Activated naive CD8-positive, alpha-beta T cell treated with anti-CD3 and anti-CD28 coated beads, Interleukin-2, amount 10 ng/mL, durations not matched to agents 7 days and 5 days (primary cell): ENCODE measurements at regions not wholly inside any gene's neighbourhood (a gene's known extent, or its start where the extent isn't known, plus 50 kb on each side); places are given as distances from the start of the nearest gene placed in this dataset.

Experiments
- ATAC-seq: fragments of 150-1000 bp; cut with Tn5 transposase; one replicate; pipeline ENCODE4 v1.10.0; 2021; ENCODE audit warnings: low read depth, moderate library complexity
- POLR2A ChIA-PET: fragments of 350-600 bp; sonication (Branson Sonifier 250); formaldehyde crosslinking; loops from one replicate; lab custom pipeline; 2021; ENCODE audit warnings: antibody characterized with exemption; lab: Charles Lee
- DNase-seq: peaks from one replicate; pipeline ENCODE4 v3.0.0; 2021
- H3K27ac Mint-ChIP-seq: one replicate; pipeline ENCODE4 v1.8.0; 2022; ENCODE audit warnings: mild to moderate bottlenecking, mixed read lengths
- H3K27me3 Mint-ChIP-seq: one replicate; pipeline ENCODE4 v1.8.0; 2022; ENCODE audit warnings: mild to moderate bottlenecking, moderate library complexity, mixed read lengths
- H3K36me3 Mint-ChIP-seq: one replicate; pipeline ENCODE4 v1.8.0; 2021; ENCODE audit warnings: mild to moderate bottlenecking, mixed read lengths
- H3K4me1 Mint-ChIP-seq: one replicate; pipeline ENCODE4 v1.8.0; 2021; ENCODE audit warnings: mixed read lengths
- H3K4me3 Mint-ChIP-seq: one replicate; pipeline ENCODE4 v1.8.0; 2022; ENCODE audit warnings: mild to moderate bottlenecking, moderate library complexity, mixed read lengths
- H3K9me3 Mint-ChIP-seq: one replicate; pipeline ENCODE4 v1.8.0; 2021; ENCODE audit warnings: mixed read lengths

DNA sequence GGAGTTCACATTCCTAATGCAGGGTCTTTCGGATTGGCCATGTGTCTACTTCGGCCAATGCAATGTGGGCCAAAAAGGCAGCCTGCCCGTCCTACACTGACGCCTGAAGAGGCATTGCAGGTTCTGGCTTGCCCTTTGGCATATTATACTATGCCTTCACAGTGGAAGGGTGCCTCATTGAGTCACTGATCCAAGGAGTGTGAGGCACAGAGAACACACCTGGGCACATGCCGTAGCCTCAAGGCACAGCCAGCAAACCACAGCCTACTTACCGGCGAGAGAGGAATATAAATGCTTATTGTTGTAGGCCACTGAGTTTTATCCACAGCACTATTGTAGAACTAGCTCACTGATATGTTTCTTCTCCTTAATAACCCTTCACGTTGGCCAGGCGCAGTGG is 409.6 kb downstream of the GADD45G start:
- peaks cover 5% of the 10 kb centered on the region for H3K4me1 Mint-ChIP-seq
- H3K27ac Mint-ChIP-seq: no peak overlapping the region
- no peak for DNase-seq
- no peaks in the 10 kb centered on the region for H3K36me3 Mint-ChIP-seq
- H3K27me3 Mint-ChIP-seq: peaks cover 23% of the 10 kb centered on the region
- H3K4me3 Mint-ChIP-seq: no peak overlapping the region
- no peaks in the 10 kb centered on the region for H3K9me3 Mint-ChIP-seq
- ATAC-seq: no peak
- POLR2A ChIA-PET: no interaction called here

DNA sequence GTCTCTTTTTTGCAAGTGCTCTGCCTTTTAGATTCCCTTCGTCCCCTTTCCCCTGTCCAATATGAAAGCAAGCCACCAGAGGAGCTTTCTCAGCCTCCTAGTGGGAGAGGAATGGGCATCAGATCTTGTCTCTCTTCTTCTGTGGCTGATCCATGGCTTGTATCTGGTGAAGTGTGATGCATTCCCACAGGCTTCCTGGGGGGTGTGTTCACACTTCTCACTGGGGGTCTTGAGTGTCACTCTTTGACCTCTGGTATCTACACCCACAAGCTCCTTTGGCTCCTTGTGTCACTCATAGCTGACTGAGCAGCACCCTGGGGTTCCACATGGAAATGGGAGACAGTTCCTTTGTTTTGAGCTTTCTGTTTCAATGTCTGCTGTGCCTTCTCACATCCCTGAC is 411.5 kb downstream of the GADD45G start:
- ATAC-seq (no peak), DNase-seq (no peak)
- POLR2A ChIA-PET: no interaction called here
- no peak overlapping the region for H3K27ac Mint-ChIP-seq
- no peak overlapping the region for H3K4me3 Mint-ChIP-seq
- H3K27me3 Mint-ChIP-seq: peaks cover 28% of the 10 kb centered on the region
- no peaks in the 10 kb centered on the region for H3K9me3 Mint-ChIP-seq
- no peaks in the 10 kb centered on the region for H3K36me3 Mint-ChIP-seq
- peaks cover 5% of the 10 kb centered on the region for H3K4me1 Mint-ChIP-seq

GRCh38 chr9:90017679-90018078 is 412.9 kb downstream of the GADD45G start:
- H3K36me3 Mint-ChIP-seq: no peaks in the 10 kb centered on the region
- no peak for ATAC-seq
- peaks cover 5% of the 10 kb centered on the region for H3K4me1 Mint-ChIP-seq
- H3K27ac Mint-ChIP-seq: peak overlapping the region; percentile 3
- no peak overlapping the region for H3K4me3 Mint-ChIP-seq
- H3K27me3 Mint-ChIP-seq: peaks cover 35% of the 10 kb centered on the region
- peaks cover 2% of the 10 kb centered on the region for H3K9me3 Mint-ChIP-seq
- POLR2A ChIA-PET: no interaction called here
- DNase-seq: no peak

DNA sequence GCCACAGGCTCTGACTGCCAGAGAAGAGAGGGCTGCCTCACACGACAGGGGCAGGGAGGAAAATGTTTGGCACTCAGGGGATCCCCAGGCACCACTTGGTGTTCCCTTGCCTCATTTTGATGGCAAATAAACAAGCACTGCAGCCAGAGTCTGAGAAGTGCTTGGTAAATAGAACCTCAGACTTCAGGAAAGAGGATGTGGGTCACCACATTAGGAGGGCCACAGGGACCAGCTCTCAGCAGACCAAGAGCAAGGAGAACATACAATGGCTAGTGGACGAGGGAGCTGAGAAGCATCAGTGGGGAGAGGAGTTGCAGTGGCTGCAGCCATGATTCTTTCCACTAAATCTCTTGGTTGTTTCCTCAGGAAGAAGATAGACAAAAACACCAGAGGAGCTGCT is 413.9 kb downstream of the GADD45G start:
- H3K36me3 Mint-ChIP-seq: no peaks in the 10 kb centered on the region

DNA sequence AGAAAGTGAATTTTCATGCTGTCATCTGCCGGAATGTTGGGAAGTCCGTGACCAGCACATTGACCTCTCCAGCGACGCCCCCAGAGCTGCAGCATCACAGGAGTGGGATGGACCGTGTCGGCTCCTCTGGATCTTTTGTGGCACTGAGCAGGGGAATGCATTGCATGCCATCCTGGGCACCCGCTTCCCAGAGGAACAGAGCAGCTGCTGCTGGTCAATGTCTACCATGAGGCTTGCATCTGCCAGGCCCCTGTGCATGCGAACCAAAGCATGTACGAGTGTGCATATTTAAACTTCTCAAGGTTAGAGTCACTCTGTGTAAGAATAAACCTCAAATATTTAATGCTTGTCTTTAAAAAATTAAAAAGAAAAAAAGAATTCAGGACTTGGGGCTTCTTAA is 414.8 kb downstream of the GADD45G start:
- Mint-ChIP-seq H3K4me1 (peaks cover 5% of the 10 kb centered on the region), H3K36me3 (no peaks in the 10 kb centered on the region), H3K27me3 (peaks cover 36% of the 10 kb centered on the region), H3K9me3 (peaks cover 2% of the 10 kb centered on the region), H3K4me3 (no peak overlapping the region), H3K27ac (no peak overlapping the region)
- DNase-seq (no peak), ATAC-seq (no peak)
- POLR2A ChIA-PET: no interaction called here

More for the DNA sequence above, 413.9 kb downstream of the GADD45G start:
- ATAC-seq (no peak), DNase-seq (no peak)
- peaks cover 35% of the 10 kb centered on the region for H3K27me3 Mint-ChIP-seq
- H3K4me3 Mint-ChIP-seq: no peak overlapping the region
- no peak overlapping the region for H3K27ac Mint-ChIP-seq
- peaks cover 2% of the 10 kb centered on the region for H3K9me3 Mint-ChIP-seq
- H3K4me1 Mint-ChIP-seq: peaks cover 5% of the 10 kb centered on the region
- POLR2A ChIA-PET: no interaction called here

DNA sequence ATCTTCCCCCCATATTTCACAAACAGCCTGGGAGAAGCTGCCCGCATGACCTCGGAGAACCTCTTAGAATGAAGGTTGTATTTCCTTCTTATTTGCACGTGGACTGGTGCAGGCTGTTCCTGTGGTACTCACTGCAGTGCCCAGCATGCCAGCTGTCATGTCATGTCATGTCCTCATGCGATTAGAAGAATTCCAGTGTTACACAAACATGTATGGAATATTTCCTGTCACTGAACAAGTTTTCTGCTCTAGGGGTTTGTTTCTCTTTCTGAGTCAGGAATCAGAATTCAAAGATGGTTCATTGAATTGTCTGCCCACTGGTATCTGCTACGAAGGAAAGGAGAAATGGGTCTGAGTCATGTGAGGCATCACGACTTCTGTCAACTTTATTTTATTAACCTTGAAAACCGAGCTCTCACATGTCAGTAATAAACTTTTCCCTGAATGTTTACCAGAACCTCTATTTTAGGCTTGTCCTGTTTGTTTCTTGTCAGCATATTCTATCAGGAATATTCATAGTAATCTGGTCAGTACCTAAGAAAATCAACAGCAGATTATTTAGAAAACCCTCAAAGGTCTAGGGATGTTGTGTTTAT is 415.6 kb downstream of the GADD45G start:
- Mint-ChIP-seq H3K4me1 (peaks cover 5% of the 10 kb centered on the region), H3K9me3 (peaks cover 2% of the 10 kb centered on the region), H3K27ac (no peak overlapping the region), H3K4me3 (no peak overlapping the region), H3K36me3 (no peaks in the 10 kb centered on the region), H3K27me3 (peaks cover 33% of the 10 kb centered on the region)
- POLR2A ChIA-PET: no interaction called here
- DNase-seq: no peak
- ATAC-seq: no peak

DNA sequence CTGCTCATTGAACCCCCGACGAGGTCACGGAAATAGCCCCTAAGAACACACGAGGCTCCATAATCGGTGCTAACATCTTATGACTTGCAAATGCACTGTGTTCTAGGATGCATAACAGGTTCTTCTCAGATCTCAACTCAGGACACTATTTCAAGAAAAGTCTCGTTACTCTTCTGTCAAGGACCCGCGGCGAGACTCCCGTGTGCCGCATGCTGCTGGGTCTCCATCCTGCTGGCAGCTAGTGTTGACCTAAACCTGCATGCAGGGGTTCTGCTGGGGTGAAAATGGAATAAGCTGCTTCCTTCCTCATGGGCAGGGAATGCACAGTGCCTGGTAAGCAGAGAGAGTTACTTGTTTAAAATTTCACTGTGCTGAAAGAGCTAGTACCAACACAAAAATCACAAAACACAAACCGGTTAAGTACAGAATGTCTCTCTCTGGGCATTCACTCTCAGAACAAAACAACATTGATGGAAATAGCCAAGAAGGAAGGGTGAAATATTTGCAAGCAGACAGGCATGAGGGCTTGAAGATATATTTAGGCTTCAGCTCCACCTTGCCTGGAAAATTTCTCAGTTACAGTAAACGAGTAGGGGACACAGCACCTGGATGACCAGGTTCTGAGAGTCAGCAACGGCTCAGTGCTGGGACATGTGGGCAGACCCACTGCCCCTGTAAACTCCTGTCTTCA is 416.5 kb downstream of the GADD45G start:
- DNase-seq: no peak
- Mint-ChIP-seq H3K4me3 (no peak overlapping the region), H3K27me3 (peaks cover 28% of the 10 kb centered on the region), H3K27ac (no peak overlapping the region), H3K36me3 (no peaks in the 10 kb centered on the region), H3K4me1 (peaks cover 5% of the 10 kb centered on the region), H3K9me3 (peaks cover 2% of the 10 kb centered on the region)
- ATAC-seq: no peak
- POLR2A ChIA-PET: interaction anchor here (1.2 kb wide), 1 partner anchor 22 kb away, joined by 4 read pairs; no protein-coding TSS in a partner anchor

GRCh38 chr9:90022474-90022873 is 417.7 kb downstream of the GADD45G start:
- H3K4me1 Mint-ChIP-seq: peaks cover 5% of the 10 kb centered on the region
- H3K27ac Mint-ChIP-seq: no peak overlapping the region
- peaks cover 2% of the 10 kb centered on the region for H3K9me3 Mint-ChIP-seq
- no peaks in the 10 kb centered on the region for H3K36me3 Mint-ChIP-seq
- no peak for DNase-seq
- no peak overlapping the region for H3K4me3 Mint-ChIP-seq
- ATAC-seq: no peak
- H3K27me3 Mint-ChIP-seq: peaks cover 22% of the 10 kb centered on the region
- POLR2A ChIA-PET: interaction anchor here (1.2 kb wide), 1 partner anchor 23 kb away, joined by 4 read pairs; no protein-coding TSS in a partner anchor

- Mint-ChIP-seq H3K4me3 (no peak overlapping the region), H3K27me3 (peaks cover 31% of the 10 kb centered on the region), H3K9me3 (peaks cover 2% of the 10 kb centered on the region), H3K4me1 (peaks cover under 1% of the 10 kb centered on the region), H3K27ac (no peak overlapping the region), H3K36me3 (no peaks in the 10 kb centered on the region)
- DNase-seq (no peak), ATAC-seq (no peak)
- POLR2A ChIA-PET: no interaction called here
Observed at GRCh38 chr9:90023861-90024260, 419.0 kb downstream of the GADD45G start.

DNA sequence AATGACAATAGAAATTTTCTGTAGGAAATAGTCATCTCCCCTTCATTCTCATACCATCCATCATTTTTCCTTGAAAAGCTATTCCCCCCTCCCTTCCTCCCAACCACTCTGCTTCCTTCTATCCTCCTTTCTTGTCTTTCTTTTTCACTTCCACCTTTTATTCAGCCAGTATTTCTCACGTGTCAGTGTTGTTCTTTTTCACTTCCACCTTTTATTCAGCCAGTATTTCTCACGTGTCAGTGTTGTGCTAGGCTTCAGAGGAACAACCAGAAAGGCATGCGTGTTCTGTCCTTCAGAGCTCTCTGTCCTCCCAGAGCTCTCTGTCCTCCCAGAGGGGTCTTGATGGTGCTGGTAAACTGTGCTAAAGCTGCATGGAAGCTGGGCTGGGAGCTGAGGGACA is 419.6 kb downstream of the GADD45G start:
- Mint-ChIP-seq H3K9me3 (peaks cover 2% of the 10 kb centered on the region), H3K27me3 (peaks cover 35% of the 10 kb centered on the region), H3K4me1 (no peaks in the 10 kb centered on the region), H3K36me3 (no peaks in the 10 kb centered on the region), H3K27ac (no peak overlapping the region), H3K4me3 (no peak overlapping the region)
- DNase-seq (no peak), ATAC-seq (no peak)
- POLR2A ChIA-PET: no interaction called here

GRCh38 chr9:90024823-90025222 is 420.0 kb downstream of the GADD45G start:
- ATAC-seq: no peak
- H3K27me3 Mint-ChIP-seq: peaks cover 39% of the 10 kb centered on the region
- peaks cover 2% of the 10 kb centered on the region for H3K9me3 Mint-ChIP-seq
- no peaks in the 10 kb centered on the region for H3K36me3 Mint-ChIP-seq
- DNase-seq: no peak
- H3K4me1 Mint-ChIP-seq: no peaks in the 10 kb centered on the region
- no peak overlapping the region for H3K27ac Mint-ChIP-seq
- no peak overlapping the region for H3K4me3 Mint-ChIP-seq
- POLR2A ChIA-PET: no interaction called here

DNA sequence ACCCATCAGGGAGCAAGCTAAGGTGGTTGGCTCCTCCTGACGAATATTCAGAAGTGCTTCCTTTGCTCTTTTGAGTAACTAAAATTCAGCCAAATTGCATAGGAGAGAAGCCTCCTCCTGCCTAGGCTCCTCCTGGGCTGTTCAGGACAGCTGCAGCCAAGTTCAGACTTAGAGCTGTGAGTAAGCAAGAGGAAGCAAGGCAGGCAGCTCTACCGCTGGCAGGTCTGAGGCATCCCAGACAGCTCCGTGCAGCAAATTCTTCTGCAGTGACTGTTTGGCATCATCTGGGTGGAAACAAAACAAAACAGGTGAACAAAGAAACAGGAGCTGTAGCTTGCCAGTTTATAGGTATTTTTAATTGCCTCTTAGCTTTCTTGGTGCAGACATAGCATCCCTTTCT is 421.0 kb downstream of the GADD45G start:
- no peak overlapping the region for H3K27ac Mint-ChIP-seq
- ATAC-seq (no peak), DNase-seq (no peak)
- H3K4me1 Mint-ChIP-seq: no peaks in the 10 kb centered on the region
- peaks cover 36% of the 10 kb centered on the region for H3K27me3 Mint-ChIP-seq
- POLR2A ChIA-PET: no interaction called here
- no peaks in the 10 kb centered on the region for H3K36me3 Mint-ChIP-seq
- H3K4me3 Mint-ChIP-seq: no peak overlapping the region
- H3K9me3 Mint-ChIP-seq: peaks cover 2% of the 10 kb centered on the region

- H3K4me3 Mint-ChIP-seq: no peak overlapping the region
- H3K27ac Mint-ChIP-seq: no peak overlapping the region
- no peak for ATAC-seq
- H3K27me3 Mint-ChIP-seq: peaks cover 25% of the 10 kb centered on the region
- H3K4me1 Mint-ChIP-seq: no peaks in the 10 kb centered on the region
- H3K9me3 Mint-ChIP-seq: peaks cover 2% of the 10 kb centered on the region
- POLR2A ChIA-PET: no interaction called here
- no peaks in the 10 kb centered on the region for H3K36me3 Mint-ChIP-seq
- no peak for DNase-seq
Observed at GRCh38 chr9:90027296-90027790, 422.5 kb downstream of the GADD45G start.

DNA sequence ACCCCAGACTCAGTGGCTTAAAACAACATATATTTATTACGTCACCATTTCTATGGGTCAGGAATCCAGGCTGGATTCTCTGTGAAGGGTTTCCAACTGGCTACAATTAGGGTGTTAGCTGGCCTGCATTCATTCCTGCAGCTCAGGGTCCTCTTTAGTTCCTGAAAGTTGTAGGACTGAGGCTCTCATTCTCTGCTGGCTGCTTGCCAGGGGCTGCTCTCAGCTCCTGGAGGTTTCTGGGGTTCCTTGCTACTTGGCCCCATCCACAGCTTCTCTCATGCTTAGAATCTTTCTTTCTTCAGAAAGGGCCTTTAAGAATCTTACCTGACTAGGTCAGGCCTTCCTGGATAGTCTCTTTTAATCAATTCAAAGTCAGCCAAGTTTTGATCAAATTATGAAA is 424.6 kb downstream of the GADD45G start:
- Mint-ChIP-seq H3K27ac (no peak overlapping the region), H3K9me3 (no peaks in the 10 kb centered on the region), H3K4me1 (no peaks in the 10 kb centered on the region), H3K27me3 (peaks cover 25% of the 10 kb centered on the region), H3K4me3 (no peak overlapping the region), H3K36me3 (no peaks in the 10 kb centered on the region)
- POLR2A ChIA-PET: no interaction called here
- no peak for DNase-seq
- no peak for ATAC-seq
